Superior temporal gyrus (tissue), 1 donor: ENCODE measurements at regions not wholly inside any gene's neighbourhood (a gene's known extent, or its start where the extent isn't known, plus 50 kb on each side); places are given as distances from the start of the nearest gene placed in this dataset.

ENCODE experiments used
- DNase-seq: peaks from one replicate; pipeline ENCODE4 v3.0.0-alpha.2; 2016; ENCODE audit errors: extremely low spot score

DNA sequence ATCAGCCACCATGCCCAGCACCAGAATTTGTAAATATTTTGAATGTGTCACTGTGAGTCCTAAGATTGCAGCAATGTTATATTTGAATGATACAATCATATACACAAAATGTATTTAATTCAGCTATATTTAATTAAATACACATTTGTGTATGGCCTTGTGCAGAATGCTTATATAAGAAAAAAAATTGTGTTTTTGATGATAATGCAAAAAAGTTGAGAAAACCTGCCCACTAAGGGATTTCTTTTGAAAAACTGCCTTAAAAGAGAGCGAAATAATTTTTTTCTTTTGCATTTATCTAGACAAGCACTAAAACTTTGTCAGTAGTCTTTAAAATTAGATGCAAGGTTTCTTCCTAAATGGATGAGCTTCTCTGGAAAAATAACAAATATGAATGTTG, 68.1 kb upstream of the OTUD4 start:
- no peak for DNase-seq

DNA sequence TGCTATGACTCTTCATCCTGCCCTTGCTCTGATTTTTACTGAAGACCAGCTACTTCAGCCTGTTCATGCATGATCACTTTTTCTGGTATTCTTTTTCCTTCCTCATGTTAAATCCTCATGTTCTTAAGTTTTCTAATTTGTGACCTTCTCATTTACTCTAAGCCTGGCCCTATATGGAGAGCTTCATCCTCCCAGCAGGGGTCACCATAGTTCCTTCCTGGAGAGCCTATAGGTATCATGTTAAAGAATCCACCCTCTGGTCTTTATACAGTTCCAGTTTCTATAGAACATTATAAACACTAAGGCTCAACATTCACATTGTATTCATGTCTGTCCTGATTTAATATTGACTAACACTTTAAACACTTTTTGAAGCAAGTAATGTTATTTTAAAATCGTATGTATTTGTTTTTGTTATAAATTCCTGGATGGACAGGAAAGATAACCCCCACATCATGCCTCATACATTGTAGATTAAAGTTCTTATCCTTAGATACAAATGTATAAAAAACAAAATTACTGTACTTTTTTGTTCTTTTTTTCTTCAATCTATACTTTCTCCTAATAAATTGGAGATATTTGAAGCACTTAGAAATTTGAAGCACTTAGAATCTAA, 53.8 kb upstream of the OTUD4 start:
- peak; percentile 76 for DNase-seq

DNA sequence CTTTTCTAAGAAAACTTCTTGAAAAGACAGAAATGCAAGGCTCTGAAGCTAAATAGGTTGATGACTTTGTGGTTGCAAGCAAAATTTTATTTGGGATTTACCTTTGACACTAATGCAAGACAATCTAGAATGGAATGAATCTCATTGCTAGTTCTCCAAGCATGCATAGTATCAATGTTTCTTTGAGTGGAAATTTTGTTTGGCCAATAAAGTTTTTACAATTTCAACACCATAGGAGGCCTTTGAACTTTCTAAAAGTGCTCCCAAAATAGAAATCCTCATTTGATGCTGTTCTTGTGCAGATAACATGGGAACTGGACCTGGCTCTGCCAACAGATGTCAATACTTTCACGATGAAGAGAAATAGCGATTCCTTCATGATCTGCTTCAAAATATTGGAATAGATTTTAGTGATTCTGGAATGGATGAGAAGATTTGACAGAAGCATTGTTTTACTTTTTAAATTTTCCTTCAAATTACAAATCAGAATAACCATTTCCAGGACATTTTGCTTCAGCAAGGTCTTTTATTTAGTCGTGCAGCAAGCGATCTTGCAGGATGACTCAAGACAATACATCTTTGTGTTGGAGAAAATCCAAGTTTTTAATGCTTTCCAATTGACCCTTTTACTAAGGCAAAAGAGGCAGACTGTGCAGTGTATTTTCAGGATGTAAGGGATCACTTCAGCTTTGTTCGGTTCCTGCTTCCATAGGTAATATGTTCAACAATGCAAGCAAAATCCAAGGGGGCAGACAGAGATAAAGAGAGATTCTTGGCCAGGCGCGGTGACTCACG, 51.7 kb upstream of the OTUD4 start:
- no peak for DNase-seq

DNA sequence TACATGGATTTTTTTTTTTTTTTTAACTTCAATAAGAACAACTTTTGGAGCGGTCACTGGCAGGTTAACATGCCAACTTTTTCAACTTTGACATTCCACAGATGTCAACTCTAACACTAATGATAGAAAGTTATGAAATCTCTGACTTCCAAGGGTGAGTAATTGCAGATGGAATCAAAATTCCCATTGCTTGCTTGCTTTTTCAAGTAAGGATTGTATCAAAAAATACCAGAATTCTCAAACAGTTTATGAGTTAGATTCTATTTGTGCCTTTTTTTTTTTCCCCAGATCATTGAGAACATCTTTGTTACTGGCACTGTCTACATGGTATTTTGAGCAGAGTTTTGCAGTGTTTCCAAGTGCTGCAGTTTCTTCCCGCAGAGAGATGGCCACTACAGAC, 50.3 kb upstream of the OTUD4 start:
- no peak for DNase-seq
